Upper lobe of left lung (tissue), 6 donors: ENCODE measurements at regions not wholly inside any gene's neighbourhood (a gene's known extent, or its start where the extent isn't known, plus 50 kb on each side); places are given as distances from the start of the nearest gene placed in this dataset.

Source experiments
- ATAC-seq, 2 donors: fragments of 200-7000 bp; cut with Tn5 transposase; one replicate each; pipeline ENCODE4 v1.9.1; 2022; ENCODE audit warnings: mild to moderate bottlenecking in 2 of 2, moderate library complexity in 2 of 2; ENCODE audit not compliant: low FRiP score in 2 of 2
- DNase-seq, 2 donors: peaks; one replicate each; pipeline ENCODE4 v3.0.0-alpha.2; 2019 to 2020
- H3K27ac ChIP-seq, 4 donors: fragments of 200-600 bp; sonication (generic); one replicate each; pipeline ENCODE4 v1.5.1; 2016 to 2019
- H3K27me3 ChIP-seq, 4 donors: fragments of 200-600 bp; sonication (generic); one replicate each; pipeline ENCODE4 v1.5.1; 2017 to 2019
- H3K36me3 ChIP-seq, 4 donors: fragments of 200-600 bp; sonication (generic); one replicate each; pipeline ENCODE4 v1.5.1; 2016 to 2019
- H3K4me1 ChIP-seq, 4 donors: fragments of 200-600 bp; sonication (generic); one replicate each; pipeline ENCODE4 v1.5.1; 2018 to 2019
- H3K4me3 ChIP-seq, 4 donors: fragments of 200-600 bp; sonication (generic); one replicate each; pipeline ENCODE4 v1.5.1; 2017 to 2019; ENCODE audit warnings: mild to moderate bottlenecking in 2 of 4, moderate library complexity in 1 of 4
- H3K9me3 ChIP-seq, 4 donors: fragments of 200-600 bp; sonication (generic); one replicate each; pipeline ENCODE4 v1.5.1; 2018 to 2019
- CTCF ChIP-seq, 6 experiments: fragments of 450-650 bp in 4 of 6; fragments of 200-600 bp in 2 of 6; sonication (generic) in 2 of 6; IDR thresholded peaks; one replicate each; pipeline ENCODE4 v1.5.1; 2016 to 2019; ENCODE audit warnings: antibody characterized with exemption in 6 of 6
- EP300 ChIP-seq, 4 donors: sonication (generic); formaldehyde crosslinking; IDR thresholded peaks; one replicate each; pipeline ENCODE4 v1.5.1; 2017; ENCODE audit warnings: antibody characterized with exemption in 4 of 4, control low read depth in 2 of 4
- POLR2A ChIP-seq, 4 donors: fragments of 450-650 bp; IDR thresholded peaks; one replicate each; pipeline ENCODE4 v1.5.1; 2016 to 2017; ENCODE audit warnings: antibody characterized with exemption in 4 of 4, mild to moderate bottlenecking in 2 of 4
- POLR2AphosphoS5 ChIP-seq, 2 donors: sonication (generic); formaldehyde crosslinking; IDR thresholded peaks; one replicate each; pipeline ENCODE4 v1.5.1; 2017; ENCODE audit warnings: antibody characterized with exemption in 2 of 2
- WGBS, 2 donors: methylation state at CpG; one replicate each; pipeline ENCODE4 v1.1.5; 2017 to 2018; 5-methylcytosine and 5-hydroxymethylcytosine counted together
- donor health status: DM: no; HTN: no; CAD: no; lungs with moderate emphysema.
- donor health status: DM: no; HTN: yes; CAD: no; lungs with severe emphysema.

- H3K36me3 ChIP-seq = no peaks in the 10 kb centered on the region
- no peak for TF ChIP-seq POLR2A (IDR thresholded peaks at IDR 0.05)
- H3K4me1 ChIP-seq = no peaks in the 10 kb centered on the region
- H3K4me3 ChIP-seq = no peak overlapping the region
- no peaks in the 10 kb centered on the region for H3K27me3 ChIP-seq
- H3K9me3 ChIP-seq = no peaks in the 10 kb centered on the region
- DNase-seq (no peak), ATAC-seq (no peak)
- H3K27ac ChIP-seq = no peak overlapping the region
Measured at GRCh38 chr3:180358179-180358578, 243.8 kb upstream of the TTC14 start.

- H3K4me3 ChIP-seq = no peak overlapping the region
Measured at GRCh38 chr3:180359061-180359952, 242.7 kb upstream of the TTC14 start.

GRCh38 chr3:180359953-180360279 lies 242.0 kb upstream of the TTC14 start:
- ATAC-seq = no peak
- Histone ChIP-seq H3K36me3 (no peaks in the 10 kb centered on the region), H3K9me3 (no peaks in the 10 kb centered on the region), H3K27me3 (no peaks in the 10 kb centered on the region), H3K27ac (no peak overlapping the region), H3K4me3 (no peak overlapping the region), H3K4me1 (no peaks in the 10 kb centered on the region)
- DNase-seq = no peak
- WGBS, 2 donors = 33 to 48% methylated on average over 2 of the region's 2 CpGs
- TF ChIP-seq POLR2AphosphoS5 (IDR thresholded peaks at IDR 0.05) (no peak), EP300 (IDR thresholded peaks at IDR 0.05) (no peak)

More at GRCh38 chr3:180359061-180359952, 242.7 kb upstream of the TTC14 start:
- no peaks in the 10 kb centered on the region for H3K27me3 ChIP-seq
- H3K9me3 ChIP-seq = no peaks in the 10 kb centered on the region
- DNase-seq (no peak), ATAC-seq (no peak)
- no peak for TF ChIP-seq POLR2A (IDR thresholded peaks at IDR 0.05)
- no peak for TF ChIP-seq POLR2AphosphoS5 (IDR thresholded peaks at IDR 0.05)
- TF ChIP-seq EP300 (IDR thresholded peaks at IDR 0.05) = no peak
- no peak for TF ChIP-seq CTCF (IDR thresholded peaks at IDR 0.05)
- no peaks in the 10 kb centered on the region for H3K36me3 ChIP-seq
- H3K27ac ChIP-seq = no peak overlapping the region
- H3K4me1 ChIP-seq = no peaks in the 10 kb centered on the region
- 75 to 81% methylated on average over 4 of the region's 4 CpGs for WGBS, 2 donors

GRCh38 chr3:180362081-180362480 lies 239.9 kb upstream of the TTC14 start:
- ATAC-seq = no peak
- TF ChIP-seq POLR2A (IDR thresholded peaks at IDR 0.05) = no peak
- TF ChIP-seq CTCF (IDR thresholded peaks at IDR 0.05) = no peak
- Histone ChIP-seq H3K27ac (no peak overlapping the region), H3K36me3 (no peaks in the 10 kb centered on the region), H3K4me1 (no peaks in the 10 kb centered on the region), H3K4me3 (no peak overlapping the region), H3K27me3 (no peaks in the 10 kb centered on the region), H3K9me3 (peaks cover 0 to 5% (median 0%) of the 10 kb centered on the region in 4 donors)
- no peak for DNase-seq

- H3K36me3 ChIP-seq = no peaks in the 10 kb centered on the region
- no peaks in the 10 kb centered on the region for H3K4me1 ChIP-seq
- H3K27ac ChIP-seq = no peak overlapping the region
- no peak for DNase-seq
- H3K4me3 ChIP-seq = no peak overlapping the region
- TF ChIP-seq POLR2A (IDR thresholded peaks at IDR 0.05) (no peak), CTCF (IDR thresholded peaks at IDR 0.05) (no peak), POLR2AphosphoS5 (IDR thresholded peaks at IDR 0.05) (no peak), EP300 (IDR thresholded peaks at IDR 0.05) (no peak)
- H3K9me3 ChIP-seq = no peaks in the 10 kb centered on the region
- 70 to 79% methylated on average over 3 of the region's 3 CpGs for WGBS, 2 donors
- ATAC-seq = no peak
- H3K27me3 ChIP-seq = no peaks in the 10 kb centered on the region
Measured at GRCh38 chr3:180375831-180376230, 226.1 kb upstream of the TTC14 start.

GRCh38 chr3:180378496-180378895 lies 223.5 kb upstream of the TTC14 start:
- TF ChIP-seq EP300 (IDR thresholded peaks at IDR 0.05) = no peak
- TF ChIP-seq CTCF (IDR thresholded peaks at IDR 0.05) = no peak
- TF ChIP-seq POLR2A (IDR thresholded peaks at IDR 0.05) = no peak
- TF ChIP-seq POLR2AphosphoS5 (IDR thresholded peaks at IDR 0.05) = no peak
- no peak for ATAC-seq
- DNase-seq = no peak
- H3K27ac ChIP-seq = no peak overlapping the region
- no peaks in the 10 kb centered on the region for H3K36me3 ChIP-seq
- 80 to 92% methylated on average over 4 of the region's 4 CpGs for WGBS, 2 donors
- H3K4me3 ChIP-seq = no peak overlapping the region
- H3K27me3 ChIP-seq = no peaks in the 10 kb centered on the region
- H3K9me3 ChIP-seq = no peaks in the 10 kb centered on the region
- no peaks in the 10 kb centered on the region for H3K4me1 ChIP-seq
